SH-SY5Y (cell line): ENCODE measurements at regions not wholly inside any gene's neighbourhood (a gene's known extent, or its start where the extent isn't known, plus 50 kb on each side); places are given as distances from the start of the nearest gene placed in this dataset.

Experiments
- GATA2 ChIP-seq: IDR thresholded peaks from 2 replicates; pipeline ENCODE4 v1.6.1; 2011; ENCODE audit warnings: mild to moderate bottlenecking, low read depth, low read length
- GATA3 ChIP-seq: IDR thresholded peaks from 2 replicates; pipeline ENCODE4 v1.6.1; 2011; ENCODE audit warnings: low read depth, mild to moderate bottlenecking, low read length, moderate library complexity

GRCh38 chr14:71776471-71777360, 155.5 kb upstream of the RGS6 start:
- TF ChIP-seq GATA2 = no peak
- no peak for TF ChIP-seq GATA3
